GM12872 (cell line): ENCODE measurements at regions not wholly inside any gene's neighbourhood (a gene's known extent, or its start where the extent isn't known, plus 50 kb on each side); places are given as distances from the start of the nearest gene placed in this dataset.

Experiments
- CTCF ChIP-seq: IDR thresholded peaks from 3 replicates; pipeline ENCODE4 v1.5.1; 2011; ENCODE audit warnings: low read depth, mild to moderate bottlenecking, low read length, moderate library complexity; ENCODE audit not compliant: insufficient read depth

GRCh38 chr5:155200608-155201007 lies 187.1 kb downstream of the KIF4B start:
- TF ChIP-seq CTCF: no peak

GRCh38 chr5:155211764-155212163 lies 198.2 kb downstream of the KIF4B start:
- no peak for TF ChIP-seq CTCF

GRCh38 chr5:155222393-155222792 lies 208.8 kb downstream of the KIF4B start:
- no peak for TF ChIP-seq CTCF

- no peak for TF ChIP-seq CTCF
These were observed 215.6 kb downstream of the KIF4B start for GRCh38 chr5:155229135-155229534.

DNA sequence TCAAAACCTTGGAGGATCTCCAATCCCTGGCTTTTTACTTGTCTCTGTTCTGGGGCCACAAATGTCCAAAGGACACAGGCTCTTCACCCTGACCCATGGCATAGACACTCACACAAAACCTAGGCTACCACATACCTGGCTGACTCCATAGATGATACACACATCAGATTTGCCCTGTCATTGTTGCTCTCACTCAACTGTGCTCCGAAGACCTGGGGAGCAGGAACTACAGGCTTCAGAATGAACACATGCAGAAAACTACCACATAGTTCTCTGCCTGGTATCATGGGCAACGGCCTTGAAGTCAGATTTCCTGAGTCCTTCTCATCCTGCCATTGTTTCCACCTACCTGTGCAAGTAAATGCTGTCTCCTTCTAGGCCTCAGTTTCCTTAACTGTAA lies 226.2 kb downstream of the KIF4B start:
- TF ChIP-seq CTCF: no peak

GRCh38 chr5:155250596-155250995 lies 237.0 kb downstream of the KIF4B start:
- TF ChIP-seq CTCF: no peak

GRCh38 chr5:155252025-155252424 lies 238.5 kb downstream of the KIF4B start:
- no peak for TF ChIP-seq CTCF

GRCh38 chr5:155252717-155253116 lies 239.2 kb downstream of the KIF4B start:
- no peak for TF ChIP-seq CTCF
